ENCODE measurements at regions not wholly inside any gene's neighbourhood (a gene's known extent, or its start where the extent isn't known, plus 50 kb on each side); places are given as distances from the start of the nearest gene placed in this dataset.

DNA sequence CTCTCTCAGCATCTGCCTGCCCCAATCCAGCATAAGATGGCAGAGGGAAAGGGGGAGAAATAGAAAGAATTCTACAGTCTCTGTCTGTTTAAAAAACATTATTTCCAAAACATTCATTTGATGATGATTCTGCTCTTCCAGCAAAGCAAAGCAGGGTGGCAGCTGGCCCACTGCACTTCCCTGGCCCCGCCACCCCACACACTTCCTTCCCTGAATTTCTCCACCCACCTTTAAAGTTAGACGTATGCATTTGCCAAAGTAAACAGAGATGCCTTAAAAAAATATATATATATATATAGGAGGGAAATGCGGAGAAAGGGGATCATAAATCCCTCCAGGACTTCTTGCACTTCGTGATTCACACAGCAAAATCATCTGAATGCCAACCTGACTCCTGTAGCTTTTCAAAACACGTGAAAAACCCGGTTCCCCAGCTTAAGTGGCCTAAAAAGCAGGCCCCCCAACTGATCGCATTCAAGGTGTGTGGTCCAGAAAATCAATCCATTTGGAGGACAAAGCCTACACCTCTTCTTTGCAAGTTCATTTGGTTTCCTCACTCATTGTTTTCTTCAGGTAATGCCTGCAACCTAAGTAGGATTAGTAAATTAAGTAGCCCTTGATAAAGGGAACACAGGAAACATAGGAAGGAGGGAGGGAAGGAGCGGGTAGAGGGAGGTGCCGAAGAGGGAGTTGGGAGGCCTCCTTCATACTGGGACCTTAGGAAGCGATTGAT lies 68.8 kb downstream of the LLPH start:
- TF ChIP-seq ZNF549 (CRISPR knock-in tag; IDR thresholded peaks at IDR 0.05) (no peak), RAD21 (CRISPR knock-in tag; IDR thresholded peaks at IDR 0.05) (no peak)
- TF ChIP-seq, protein P1, sequence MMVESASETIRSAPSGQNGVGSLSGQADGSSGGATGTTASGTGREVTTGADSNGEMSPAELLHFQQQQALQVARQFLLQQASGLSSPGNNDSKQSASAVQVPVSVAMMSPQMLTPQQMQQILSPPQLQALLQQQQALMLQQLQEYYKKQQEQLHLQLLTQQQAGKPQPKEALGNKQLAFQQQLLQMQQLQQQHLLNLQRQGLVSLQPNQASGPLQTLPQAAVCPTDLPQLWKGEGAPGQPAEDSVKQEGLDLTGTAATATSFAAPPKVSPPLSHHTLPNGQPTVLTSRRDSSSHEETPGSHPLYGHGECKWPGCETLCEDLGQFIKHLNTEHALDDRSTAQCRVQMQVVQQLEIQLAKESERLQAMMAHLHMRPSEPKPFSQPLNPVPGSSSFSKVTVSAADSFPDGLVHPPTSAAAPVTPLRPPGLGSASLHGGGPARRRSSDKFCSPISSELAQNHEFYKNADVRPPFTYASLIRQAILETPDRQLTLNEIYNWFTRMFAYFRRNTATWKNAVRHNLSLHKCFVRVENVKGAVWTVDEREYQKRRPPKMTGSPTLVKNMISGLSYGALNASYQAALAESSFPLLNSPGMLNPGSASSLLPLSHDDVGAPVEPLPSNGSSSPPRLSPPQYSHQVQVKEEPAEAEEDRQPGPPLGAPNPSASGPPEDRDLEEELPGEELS (CRISPR knock-in tag; IDR thresholded peaks at IDR 0.05) = no peak

All from HepG2 (cell line).